B cell (primary cell): ENCODE measurements at regions not wholly inside any gene's neighbourhood (a gene's known extent, or its start where the extent isn't known, plus 50 kb on each side); places are given as distances from the start of the nearest gene placed in this dataset.

ENCODE experiments used
- ATAC-seq: fragments of 200-7000 bp; cut with Tn5 transposase; one replicate; pipeline ENCODE4 v1.10.0; 2021; ENCODE audit warnings: low read depth, mild to moderate bottlenecking, moderate number of reproducible peaks, moderate library complexity
- CTCF ChIA-PET: fragments of 350-600 bp; sonication (Branson Sonifier 250); formaldehyde crosslinking; loops from one replicate; lab custom pipeline; 2021; ENCODE audit warnings: antibody characterized with exemption, inconsistent platforms; lab: Charles Lee
- POLR2A ChIA-PET: fragments of 350-600 bp; sonication (Branson Sonifier 250); formaldehyde crosslinking; loops from one replicate; lab custom pipeline; 2021; ENCODE audit warnings: antibody characterized with exemption; lab: Charles Lee
- DNase-seq: peaks from one replicate; pipeline ENCODE4 v3.0.0; 2013
- H2AFZ ChIP-seq: 2 replicates; pipeline ENCODE4 v1.6.1; 2012; ENCODE audit warnings: mild to moderate bottlenecking, low read depth, low read length; ENCODE audit not compliant: insufficient read depth, poor library complexity, severe bottlenecking
- H3K27ac ChIP-seq, 2 donors: 1 replicate in 1 of 2; 2 replicates in 1 of 2; pipeline ENCODE4 v1.5.1; 2012 to 2013; ENCODE audit warnings: low read length in 2 of 2, mild to moderate bottlenecking in 2 of 2, moderate library complexity in 1 of 2
- H3K27me3 ChIP-seq, 4 experiments: fragments of 200-600 bp in 1 of 4; sonication (generic) in 1 of 4; replicated peaks in 1 of 4; 1 replicate in 2 of 4; 2 replicates in 2 of 4; pipeline versions ENCODE4 v1.6.1 to v1.7.0; 2013 to 2016; ENCODE audit warnings: low read length in 3 of 4, mild to moderate bottlenecking in 2 of 4, mixed read lengths in 1 of 4, moderate library complexity in 1 of 4; ENCODE audit not compliant: insufficient read depth in 4 of 4, control insufficient read depth in 3 of 4; ENCODE audit errors: control extremely low read depth in 1 of 4
- H3K36me3 ChIP-seq, 2 experiments: replicated peaks in 1 of 2; 1 replicate in 1 of 2; 2 replicates in 1 of 2; pipeline versions ENCODE4 v1.6.1 to v1.7.1; 2013; ENCODE audit warnings: low read length in 1 of 2; ENCODE audit not compliant: insufficient read depth in 2 of 2, control insufficient read depth in 1 of 2; ENCODE audit errors: control extremely low read depth in 1 of 2, extremely low read depth in 1 of 2
- H3K4me1 ChIP-seq, 2 donors: fragments of 200-600 bp in 1 of 2; sonication (generic) in 1 of 2; 1 replicate in 1 of 2; 2 replicates in 1 of 2; pipeline versions ENCODE4 v1.5.1 to v1.6.1; 2013 to 2017; ENCODE audit warnings: low read length in 2 of 2; ENCODE audit not compliant: control insufficient read depth in 2 of 2, insufficient read depth in 2 of 2
- H3K4me2 ChIP-seq: replicated peaks from 2 replicates; pipeline ENCODE3; 2012; ENCODE audit warnings: mild to moderate bottlenecking, low read depth, low read length; ENCODE audit not compliant: poor library complexity, severe bottlenecking
- H3K4me3 ChIP-seq, 5 experiments: fragments of 200-600 bp in 1 of 5; sonication (generic) in 1 of 5; 1 replicate in 3 of 5; 2 replicates in 2 of 5; pipeline versions ENCODE4 v1.5.1 to v1.7.0; 2011 to 2016; ENCODE audit warnings: low read length in 4 of 5, mild to moderate bottlenecking in 4 of 5, low read depth in 2 of 5, control low read depth in 1 of 5, moderate library complexity in 1 of 5; ENCODE audit not compliant: insufficient read depth in 1 of 5; ENCODE audit errors: control extremely low read depth in 1 of 5, extremely low read depth in 1 of 5
- H3K79me2 ChIP-seq: fragments of 200-600 bp; sonication (generic); one replicate; pipeline ENCODE4 v1.6.0; 2016; ENCODE audit warnings: low read length; ENCODE audit not compliant: control insufficient read depth, insufficient read depth
- H3K9ac ChIP-seq: fragments of 200-600 bp; sonication (generic); 2 replicates; pipeline ENCODE4 v1.6.1; 2017; ENCODE audit warnings: mild to moderate bottlenecking, low read length, moderate library complexity
- H3K9me3 ChIP-seq, 3 donors: one replicate each; pipeline versions ENCODE4 v1.6.1 to v1.7.1; 2013; ENCODE audit warnings: low read length in 2 of 3; ENCODE audit not compliant: control insufficient read depth in 2 of 3, insufficient read depth in 1 of 3; ENCODE audit errors: control extremely low read depth in 1 of 3
- H4K20me1 ChIP-seq: 2 replicates; pipeline ENCODE4 v1.6.0; 2012; ENCODE audit warnings: mild to moderate bottlenecking, low read length; ENCODE audit not compliant: insufficient read depth, control insufficient read depth, poor library complexity, severe bottlenecking
- H3K27ac Mint-ChIP-seq: one replicate; pipeline ENCODE4 v1.8.0; 2021; ENCODE audit warnings: mixed read lengths
- H3K27me3 Mint-ChIP-seq: one replicate; pipeline ENCODE4 v1.8.0; 2021; ENCODE audit warnings: mixed read lengths
- H3K4me1 Mint-ChIP-seq: one replicate; pipeline ENCODE4 v1.8.0; 2021; ENCODE audit warnings: mixed read lengths
- H3K4me3 Mint-ChIP-seq: one replicate; pipeline ENCODE4 v1.8.0; 2021; ENCODE audit warnings: mixed read lengths
- H3K9me3 Mint-ChIP-seq: one replicate; pipeline ENCODE4 v1.8.0; 2022; ENCODE audit warnings: mixed read lengths; ENCODE audit not compliant: insufficient read depth
- CTCF ChIP-seq: fragments of 200-600 bp; IDR thresholded peaks from one replicate; pipeline ENCODE4 v1.8.0; 2022; ENCODE audit warnings: antibody characterized with exemption, mild to moderate bottlenecking
- EZH2 ChIP-seq: IDR thresholded peaks from 2 replicates; pipeline ENCODE4 v1.6.1; 2012; ENCODE audit warnings: borderline replicate concordance, low read depth, mild to moderate bottlenecking, moderate library complexity, low read length; ENCODE audit not compliant: insufficient read depth, poor library complexity, severe bottlenecking
- WGBS: methylation state at CpG from one replicate; pipeline ENCODE4 v1.1.5; 2013; ENCODE audit warnings: missing lambda C conversion rate; ENCODE audit not compliant: insufficient coverage; 5-methylcytosine and 5-hydroxymethylcytosine counted together
- intact Hi-C: fragments of 100-400 bp; cut with micrococcal nuclease; formaldehyde crosslinking; loops from one replicate; pipeline ENCODE4 v1.10.0; 2022

GRCh38 chr3:111244760-111245159 lies 173.1 kb downstream of the NECTIN3 start:
- H4K20me1 ChIP-seq: no peaks in the 10 kb centered on the region
- no CpG with 5 or more reads among the region's 1 CpG for WGBS
- no peak overlapping the region for H3K4me2 ChIP-seq
- Mint-ChIP-seq H3K27ac (no peak overlapping the region), H3K4me3 (no peak overlapping the region), H3K27me3 (peaks cover 2% of the 10 kb centered on the region), H3K9me3 (peaks cover 2% of the 10 kb centered on the region), H3K4me1 (no peaks in the 10 kb centered on the region)
- ATAC-seq: no peak
- ChIA-PET CTCF (no interaction called here), POLR2A (no interaction called here)
- H3K4me1 ChIP-seq: no peaks in the 10 kb centered on the region
- no peak for DNase-seq
- H3K79me2 ChIP-seq: no peaks in the 10 kb centered on the region
- intact Hi-C loops: no loop called here
- no peak overlapping the region for H3K4me3 ChIP-seq
- no peak overlapping the region for H3K27ac ChIP-seq
- peaks cover 0 to 2% (median 0%) of the 10 kb centered on the region in 4 experiments for H3K27me3 ChIP-seq
- no peak overlapping the region for H3K9ac ChIP-seq
- peaks cover 0 to 17% (median 9%) of the 10 kb centered on the region in 3 donors for H3K9me3 ChIP-seq
- H2AFZ ChIP-seq: no peak overlapping the region
- TF ChIP-seq CTCF (no peak), EZH2 (no peak)
- no peaks in the 10 kb centered on the region for H3K36me3 ChIP-seq

- Mint-ChIP-seq H3K27me3 (peaks cover 8% of the 10 kb centered on the region), H3K4me3 (no peak overlapping the region), H3K4me1 (no peaks in the 10 kb centered on the region), H3K27ac (no peak overlapping the region), H3K9me3 (no peaks in the 10 kb centered on the region)
- CTCF ChIA-PET: no interaction called here
- H3K4me2 ChIP-seq: no peak overlapping the region
- H3K4me3 ChIP-seq: no peak overlapping the region
- DNase-seq (no peak), ATAC-seq (no peak)
- WGBS: 61% methylated on average over 4 of the region's 7 CpGs
- no peaks in the 10 kb centered on the region for H3K36me3 ChIP-seq
- H3K9ac ChIP-seq: no peak overlapping the region
- no peaks in the 10 kb centered on the region for H4K20me1 ChIP-seq
- peaks cover 0 to 14% (median 9%) of the 10 kb centered on the region in 3 donors for H3K9me3 ChIP-seq
- H3K79me2 ChIP-seq: no peaks in the 10 kb centered on the region
- peaks cover 0 to 2% (median 0%) of the 10 kb centered on the region in 4 experiments for H3K27me3 ChIP-seq
- TF ChIP-seq EZH2 (no peak), CTCF (no peak)
- POLR2A ChIA-PET: no interaction called here
- no peaks in the 10 kb centered on the region for H3K4me1 ChIP-seq
- no peak overlapping the region for H3K27ac ChIP-seq
- intact Hi-C loops: no loop called here
- H2AFZ ChIP-seq: no peak overlapping the region
These were observed 175.5 kb downstream of the NECTIN3 start for GRCh38 chr3:111246967-111247760.
